Mesenchymal stem cell (in vitro differentiated cells and primary cell): ENCODE measurements at regions not wholly inside any gene's neighbourhood (a gene's known extent, or its start where the extent isn't known, plus 50 kb on each side); places are given as distances from the start of the nearest gene placed in this dataset.

Experiments
- DNase-seq: peaks from one replicate; pipeline ENCODE4 v3.0.0-alpha.2; 2013
- H2AFZ ChIP-seq: one replicate; pipeline ENCODE4 v1.6.1; 2013; ENCODE audit warnings: low read depth, mild to moderate bottlenecking, control low read depth, inconsistent platforms, low read length, moderate library complexity
- H2AK5ac ChIP-seq: 2 replicates; pipeline ENCODE4 v1.6.1; 2013; ENCODE audit warnings: low read length, moderate library complexity, mild to moderate bottlenecking, inconsistent platforms; ENCODE audit not compliant: severe bottlenecking
- H2BK120ac ChIP-seq: one replicate; pipeline ENCODE4 v1.6.1; 2013; ENCODE audit warnings: low read depth, mild to moderate bottlenecking, inconsistent platforms, low read length, moderate library complexity
- H2BK12ac ChIP-seq, 2 experiments: one replicate each; pipeline ENCODE4 v1.6.1; 2013; ENCODE audit warnings: inconsistent platforms in 2 of 2, low read length in 2 of 2, mild to moderate bottlenecking in 2 of 2, moderate library complexity in 2 of 2, control low read depth in 1 of 2
- H2BK15ac ChIP-seq: one replicate; pipeline ENCODE4 v1.6.1; 2013; ENCODE audit warnings: mild to moderate bottlenecking, low read depth, inconsistent platforms; ENCODE audit not compliant: poor library complexity, severe bottlenecking
- H2BK5ac ChIP-seq: 2 replicates; pipeline ENCODE4 v1.6.1; 2013; ENCODE audit warnings: low read depth, mild to moderate bottlenecking, low read length, control low read depth, inconsistent platforms; ENCODE audit not compliant: poor library complexity, severe bottlenecking
- H3K14ac ChIP-seq, 2 experiments: one replicate each; pipeline ENCODE4 v1.6.1; 2013; ENCODE audit warnings: inconsistent platforms in 2 of 2, low read length in 2 of 2, control low read depth in 1 of 2, mild to moderate bottlenecking in 1 of 2, moderate library complexity in 1 of 2
- H3K18ac ChIP-seq, 2 experiments: one replicate each; pipeline ENCODE4 v1.6.1; 2013; ENCODE audit warnings: inconsistent platforms in 2 of 2, low read length in 2 of 2, control low read depth in 1 of 2, low read depth in 1 of 2, mild to moderate bottlenecking in 1 of 2
- H3K23ac ChIP-seq, 2 experiments: one replicate each; pipeline ENCODE4 v1.6.1; 2013; ENCODE audit warnings: inconsistent platforms in 2 of 2, low read length in 2 of 2, mild to moderate bottlenecking in 2 of 2, moderate library complexity in 2 of 2, control low read depth in 1 of 2
- H3K27ac ChIP-seq: 2 replicates; pipeline ENCODE4 v1.5.1; 2013; ENCODE audit warnings: mild to moderate bottlenecking, moderate library complexity, low read length, control low read depth, inconsistent platforms; ENCODE audit not compliant: poor library complexity, severe bottlenecking
- H3K27me3 ChIP-seq, 2 experiments: 2 replicates each; pipeline versions ENCODE4 v1.6.1 to v1.7.0; 2013; ENCODE audit warnings: low read length in 2 of 2, mild to moderate bottlenecking in 2 of 2, moderate library complexity in 2 of 2, control low read depth in 1 of 2, inconsistent platforms in 1 of 2; ENCODE audit not compliant: control insufficient read depth in 1 of 2, insufficient read depth in 1 of 2
- H3K36me3 ChIP-seq, 2 experiments: 2 replicates each; pipeline versions ENCODE4 v1.6.1 to v1.7.0; 2013; ENCODE audit warnings: low read length in 2 of 2, control low read depth in 1 of 2, inconsistent platforms in 1 of 2, low read depth in 1 of 2, mild to moderate bottlenecking in 1 of 2; ENCODE audit not compliant: insufficient read depth in 2 of 2, control insufficient read depth in 1 of 2
- H3K4ac ChIP-seq, 2 experiments: one replicate each; pipeline ENCODE4 v1.6.1; 2013; ENCODE audit warnings: inconsistent platforms in 2 of 2, low read length in 2 of 2, mild to moderate bottlenecking in 2 of 2, moderate library complexity in 2 of 2, control low read depth in 1 of 2, low read depth in 1 of 2
- H3K4me1 ChIP-seq: 2 replicates; pipeline ENCODE4 v1.6.1; 2013; ENCODE audit warnings: low read depth, low read length, control low read depth; ENCODE audit not compliant: control insufficient read depth, insufficient read depth
- H3K4me2 ChIP-seq: 2 replicates; pipeline ENCODE4 v1.6.1; 2013; ENCODE audit warnings: low read length, mild to moderate bottlenecking, inconsistent platforms; ENCODE audit not compliant: poor library complexity, severe bottlenecking
- H3K4me3 ChIP-seq, 2 experiments: 2 replicates each; pipeline versions ENCODE4 v1.5.1 to v1.7.0; 2013; ENCODE audit warnings: low read length in 2 of 2, mild to moderate bottlenecking in 2 of 2, control low read depth in 1 of 2, low read depth in 1 of 2; ENCODE audit not compliant: insufficient read depth in 1 of 2
- H3K79me1 ChIP-seq: replicated peaks from 2 replicates; pipeline ENCODE4 v1.6.1; 2013; ENCODE audit warnings: mild to moderate bottlenecking, control low read depth, low read length, inconsistent platforms; ENCODE audit not compliant: poor library complexity, severe bottlenecking
- H3K9ac ChIP-seq: 2 replicates; pipeline ENCODE4 v1.7.0; 2013; ENCODE audit warnings: mild to moderate bottlenecking, low read length, moderate library complexity
- H3K9me3 ChIP-seq: 2 replicates; pipeline ENCODE4 v1.7.0; 2013; ENCODE audit warnings: mild to moderate bottlenecking, low read length; ENCODE audit not compliant: control insufficient read depth
- H4K8ac ChIP-seq: one replicate; pipeline ENCODE4 v1.6.1; 2013; ENCODE audit warnings: inconsistent platforms, mild to moderate bottlenecking, low read length, moderate library complexity
- H4K91ac ChIP-seq: one replicate; pipeline ENCODE4 v1.6.1; 2013; ENCODE audit warnings: mild to moderate bottlenecking, low read length, inconsistent platforms
- WGBS: methylation state at CpG from one replicate; pipeline ENCODE4 v1.1.7; 2013; ENCODE audit warnings: mixed read lengths; 5-methylcytosine and 5-hydroxymethylcytosine counted together

GRCh38 chr12:9389796-9390195 lies 181.6 kb upstream of the PZP start:
- no peak overlapping the region for H2AK5ac ChIP-seq
- H3K18ac ChIP-seq, result no peak overlapping the region
- H3K4me1 ChIP-seq, result peaks cover 3% of the 10 kb centered on the region
- no peak overlapping the region for H2BK12ac ChIP-seq
- H3K9me3 ChIP-seq, result no peaks in the 10 kb centered on the region
- no peak for DNase-seq
- H3K36me3 ChIP-seq, result no peaks in the 10 kb centered on the region
- H2BK15ac ChIP-seq, result no peak overlapping the region
- no peak overlapping the region for H3K23ac ChIP-seq
- H2AFZ ChIP-seq, result no peak overlapping the region
- H3K4me2 ChIP-seq, result no peak overlapping the region
- no peak overlapping the region for H2BK5ac ChIP-seq
- H3K27ac ChIP-seq, result no peak overlapping the region
- H3K4me3 ChIP-seq, result no peak overlapping the region
- H3K4ac ChIP-seq, result no peak overlapping the region
- no peak overlapping the region for H4K91ac ChIP-seq
- WGBS, result 90% methylated on average over 8 of the region's 10 CpGs
- no peak overlapping the region for H4K8ac ChIP-seq
- H2BK120ac ChIP-seq, result no peak overlapping the region
- H3K27me3 ChIP-seq, result peaks cover 0 to 3% of the 10 kb centered on the region in 2 experiments
- no peak overlapping the region for H3K9ac ChIP-seq
- no peak overlapping the region for H3K14ac ChIP-seq
- H3K79me1 ChIP-seq, result no peaks in the 10 kb centered on the region

GRCh38 chr12:9388379-9388778 lies 180.2 kb upstream of the PZP start:
- no peak overlapping the region for H2BK5ac ChIP-seq
- H3K18ac ChIP-seq, result no peak overlapping the region

GRCh38 chr12:9387450-9387849 lies 179.3 kb upstream of the PZP start:
- Histone ChIP-seq H3K18ac (no peak overlapping the region), H3K4me3 (no peak overlapping the region), H3K4me1 (peaks cover 3% of the 10 kb centered on the region), H3K27me3 (no peaks in the 10 kb centered on the region), H3K36me3 (no peaks in the 10 kb centered on the region), H3K23ac (no peak overlapping the region), H3K4me2 (no peak overlapping the region), H3K79me1 (no peaks in the 10 kb centered on the region), H3K4ac (no peak overlapping the region), H4K8ac (no peak overlapping the region), H3K9ac (no peak overlapping the region), H3K27ac (no peak overlapping the region), H2AK5ac (no peak overlapping the region), H2BK5ac (no peak overlapping the region), H2BK15ac (no peak overlapping the region), H3K14ac (no peak overlapping the region), H2BK120ac (no peak overlapping the region), H2AFZ (no peak overlapping the region), H4K91ac (no peak overlapping the region), H2BK12ac (no peak overlapping the region), H3K9me3 (no peaks in the 10 kb centered on the region)
- no peak for DNase-seq
- WGBS, result 100% methylated on average over 1 of the region's 2 CpGs

More at GRCh38 chr12:9388379-9388778, 180.2 kb upstream of the PZP start:
- H3K27ac ChIP-seq, result no peak overlapping the region
- no peak overlapping the region for H3K4me2 ChIP-seq
- no peak overlapping the region for H2AFZ ChIP-seq
- 88% methylated on average over 8 of the region's 8 CpGs for WGBS
- H3K27me3 ChIP-seq, result no peaks in the 10 kb centered on the region
- H3K36me3 ChIP-seq, result no peaks in the 10 kb centered on the region
- DNase-seq, result no peak
- H4K91ac ChIP-seq, result no peak overlapping the region
- H2BK12ac ChIP-seq, result no peak overlapping the region
- H3K4me3 ChIP-seq, result no peak overlapping the region
- H3K9ac ChIP-seq, result no peak overlapping the region
- no peak overlapping the region for H2BK15ac ChIP-seq
- no peaks in the 10 kb centered on the region for H3K9me3 ChIP-seq
- no peak overlapping the region for H3K4ac ChIP-seq
- H3K79me1 ChIP-seq, result no peaks in the 10 kb centered on the region
- no peak overlapping the region for H2BK120ac ChIP-seq
- H3K4me1 ChIP-seq, result peaks cover 3% of the 10 kb centered on the region
- H3K14ac ChIP-seq, result no peak overlapping the region
- no peak overlapping the region for H2AK5ac ChIP-seq
- no peak overlapping the region for H4K8ac ChIP-seq
- H3K23ac ChIP-seq, result no peak overlapping the region

GRCh38 chr12:9383585-9383984 lies 175.4 kb upstream of the PZP start:
- Histone ChIP-seq H3K4ac (no peak overlapping the region), H3K4me1 (no peaks in the 10 kb centered on the region), H2BK15ac (no peak overlapping the region), H3K9ac (no peak overlapping the region), H2BK12ac (no peak overlapping the region), H2AK5ac (no peak overlapping the region), H4K8ac (no peak overlapping the region), H3K4me2 (no peak overlapping the region), H2AFZ (no peak overlapping the region), H2BK5ac (no peak overlapping the region), H3K27me3 (peaks cover 3 to 4% of the 10 kb centered on the region in 2 experiments), H3K9me3 (no peaks in the 10 kb centered on the region), H3K27ac (no peak overlapping the region), H3K79me1 (no peaks in the 10 kb centered on the region), H3K36me3 (no peaks in the 10 kb centered on the region), H3K18ac (no peak overlapping the region), H4K91ac (no peak overlapping the region), H2BK120ac (no peak overlapping the region), H3K23ac (no peak overlapping the region), H3K14ac (no peak overlapping the region), H3K4me3 (no peak overlapping the region)
- WGBS, result 74% methylated on average over 4 of the region's 4 CpGs
- DNase-seq, result no peak
